Omental fat pad (tissue), 3 donors: ENCODE measurements at regions not wholly inside any gene's neighbourhood (a gene's known extent, or its start where the extent isn't known, plus 50 kb on each side); places are given as distances from the start of the nearest gene placed in this dataset.
"Not testable (repeated sequence)": the region's sequence is repeated elsewhere in the genome, so short reads cannot be mapped to it uniquely, and the experiment has no call there.

Experiments
- ATAC-seq: fragments of 150-250 bp; one replicate; pipeline ENCODE4 v1.9.1; 2016; ENCODE audit warnings: mild to moderate bottlenecking, moderate library complexity; ENCODE audit not compliant: low FRiP score
- DNase-seq: peaks from one replicate; pipeline ENCODE4 v3.0.0-alpha.2; 2019; ENCODE audit warnings: low spot score
- TF ChIP-seq, protein P1 (sequence below), 3 donors: fragments of 450-650 bp; IDR thresholded peaks; one replicate each; pipeline ENCODE4 v1.5.1; 2016 to 2017; ENCODE audit warnings: antibody characterized with exemption in 3 of 3, mild to moderate bottlenecking in 3 of 3, moderate library complexity in 2 of 3

DNA sequence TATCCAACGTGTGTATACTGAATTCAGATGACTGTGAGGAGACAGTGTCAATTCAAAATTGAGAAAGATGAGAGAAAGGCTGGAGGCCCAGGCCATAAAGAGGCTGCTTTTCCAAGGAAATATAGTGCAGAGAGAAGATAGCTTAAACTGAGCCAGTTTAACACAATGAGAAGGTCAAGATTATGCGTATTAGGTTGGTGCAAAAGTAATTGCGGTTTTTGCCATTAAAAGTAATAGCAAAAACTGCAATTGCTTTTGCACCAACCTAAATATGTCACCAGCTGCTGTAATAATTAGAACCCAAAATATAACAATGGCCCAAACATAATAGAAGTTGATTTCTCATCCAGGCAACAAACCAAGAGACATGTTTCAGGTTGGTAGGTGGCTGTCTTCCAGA is 148.7 kb upstream of the ATP5MC3 start:
- TF ChIP-seq, protein P1, sequence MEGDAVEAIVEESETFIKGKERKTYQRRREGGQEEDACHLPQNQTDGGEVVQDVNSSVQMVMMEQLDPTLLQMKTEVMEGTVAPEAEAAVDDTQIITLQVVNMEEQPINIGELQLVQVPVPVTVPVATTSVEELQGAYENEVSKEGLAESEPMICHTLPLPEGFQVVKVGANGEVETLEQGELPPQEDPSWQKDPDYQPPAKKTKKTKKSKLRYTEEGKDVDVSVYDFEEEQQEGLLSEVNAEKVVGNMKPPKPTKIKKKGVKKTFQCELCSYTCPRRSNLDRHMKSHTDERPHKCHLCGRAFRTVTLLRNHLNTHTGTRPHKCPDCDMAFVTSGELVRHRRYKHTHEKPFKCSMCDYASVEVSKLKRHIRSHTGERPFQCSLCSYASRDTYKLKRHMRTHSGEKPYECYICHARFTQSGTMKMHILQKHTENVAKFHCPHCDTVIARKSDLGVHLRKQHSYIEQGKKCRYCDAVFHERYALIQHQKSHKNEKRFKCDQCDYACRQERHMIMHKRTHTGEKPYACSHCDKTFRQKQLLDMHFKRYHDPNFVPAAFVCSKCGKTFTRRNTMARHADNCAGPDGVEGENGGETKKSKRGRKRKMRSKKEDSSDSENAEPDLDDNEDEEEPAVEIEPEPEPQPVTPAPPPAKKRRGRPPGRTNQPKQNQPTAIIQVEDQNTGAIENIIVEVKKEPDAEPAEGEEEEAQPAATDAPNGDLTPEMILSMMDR (IDR thresholded peaks at IDR 0.05): no peak
- DNase-seq (no peak), ATAC-seq (no peak)

DNA sequence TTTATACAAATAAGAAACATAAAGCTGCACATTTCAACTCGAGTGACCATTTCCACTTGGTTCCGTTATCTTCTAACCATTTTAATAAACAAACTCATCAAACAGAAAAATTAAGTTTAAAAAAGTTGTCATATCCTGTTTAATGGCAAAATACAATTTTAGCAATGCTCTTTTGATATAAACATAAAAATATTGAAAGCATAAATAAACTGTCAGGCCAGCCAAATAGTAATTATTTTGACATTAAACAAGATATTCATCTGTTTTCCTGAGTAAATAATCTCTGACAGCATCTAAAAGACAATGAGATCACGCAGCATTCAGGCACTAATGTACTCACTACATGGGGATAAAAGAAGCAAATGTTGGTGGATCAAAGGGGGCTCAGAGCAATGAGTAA is 145.3 kb upstream of the ATP5MC3 start:
- no peak for DNase-seq
- TF ChIP-seq, protein P1 (IDR thresholded peaks at IDR 0.05): no peak
- no peak for ATAC-seq

DNA sequence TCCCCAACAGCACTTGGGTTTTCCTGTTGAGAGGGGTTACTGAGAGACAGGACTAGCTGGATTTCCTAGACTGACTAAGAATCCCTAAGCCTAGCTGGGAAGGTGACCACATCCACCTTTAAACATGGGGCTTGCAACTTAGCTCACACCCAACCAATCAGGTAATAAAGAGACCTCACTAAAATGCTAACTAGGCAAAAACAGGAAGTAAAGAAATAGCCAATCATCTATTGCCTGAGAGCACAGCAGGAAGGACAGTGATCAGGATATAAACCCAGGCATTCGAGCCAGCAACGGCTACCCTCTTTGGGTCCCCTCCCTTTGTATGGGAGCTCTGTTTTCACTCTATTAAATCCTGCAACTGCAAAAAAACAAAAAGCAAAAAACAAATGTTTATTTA is 144.7 kb upstream of the ATP5MC3 start:
- not testable (repeated sequence) for ATAC-seq, DNase-seq

DNA sequence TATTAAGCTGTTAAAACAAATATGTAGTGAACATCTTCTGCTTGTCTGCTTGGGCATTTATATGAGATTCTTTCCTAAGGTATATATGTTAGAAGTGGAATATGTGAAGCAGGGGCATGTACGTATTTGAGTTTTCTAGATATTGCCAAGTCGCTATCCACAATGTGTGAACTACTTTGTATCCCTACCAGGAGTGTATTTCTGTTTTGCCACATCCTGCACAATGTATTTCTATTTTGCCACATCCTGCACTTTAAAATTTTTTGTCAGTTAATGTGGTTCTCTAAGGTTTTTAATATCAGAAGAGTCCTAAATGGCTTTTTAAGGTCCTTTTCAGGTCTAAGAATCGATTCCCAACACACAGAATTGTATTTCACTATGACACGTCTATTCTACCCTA is 141.7 kb upstream of the ATP5MC3 start:
- no peak for ATAC-seq
- TF ChIP-seq, protein P1 (IDR thresholded peaks at IDR 0.05): no peak
- no peak for DNase-seq

DNA sequence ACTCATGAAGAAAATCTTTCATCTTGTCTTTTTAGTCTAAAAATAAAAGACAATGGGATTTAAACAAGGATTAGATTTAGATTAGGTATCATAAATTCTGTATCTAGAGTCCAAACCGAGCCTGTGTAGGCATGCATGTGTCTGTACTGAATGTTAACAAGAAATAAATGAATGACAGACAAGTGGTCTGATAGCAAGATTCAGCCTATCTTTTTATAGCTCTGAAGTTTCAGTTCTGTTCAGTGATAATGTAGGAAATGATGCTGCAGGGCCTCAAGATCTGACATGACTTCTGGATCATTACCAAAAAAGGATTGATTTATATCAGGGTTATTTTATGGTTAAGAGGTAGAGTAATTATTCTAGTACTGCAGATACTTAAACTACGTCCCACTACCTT is 137.0 kb upstream of the ATP5MC3 start:
- TF ChIP-seq, protein P1 (IDR thresholded peaks at IDR 0.05): no peak
- DNase-seq: no peak
- ATAC-seq: no peak

DNA sequence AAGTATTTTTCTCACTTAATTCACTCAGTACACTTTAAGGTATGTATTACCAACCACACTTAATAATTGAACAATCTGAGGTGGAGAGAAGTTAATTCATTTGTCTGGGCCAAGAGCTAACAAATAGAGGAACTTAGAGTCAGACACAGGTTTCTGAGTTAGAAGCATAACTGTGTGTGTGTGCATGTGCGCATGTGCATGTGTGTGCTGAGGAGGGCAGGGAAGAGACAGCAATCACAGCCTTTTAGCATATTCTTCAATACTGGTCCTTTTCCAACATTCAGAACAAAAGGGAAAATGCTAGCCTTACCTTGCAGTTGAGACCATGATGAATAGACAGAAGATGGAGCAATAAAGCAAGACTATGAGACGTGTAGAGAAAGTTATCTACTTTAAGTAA is 136.2 kb upstream of the ATP5MC3 start:
- DNase-seq: no peak
- no peak for ATAC-seq
- TF ChIP-seq, protein P1 (IDR thresholded peaks at IDR 0.05): no peak

DNA sequence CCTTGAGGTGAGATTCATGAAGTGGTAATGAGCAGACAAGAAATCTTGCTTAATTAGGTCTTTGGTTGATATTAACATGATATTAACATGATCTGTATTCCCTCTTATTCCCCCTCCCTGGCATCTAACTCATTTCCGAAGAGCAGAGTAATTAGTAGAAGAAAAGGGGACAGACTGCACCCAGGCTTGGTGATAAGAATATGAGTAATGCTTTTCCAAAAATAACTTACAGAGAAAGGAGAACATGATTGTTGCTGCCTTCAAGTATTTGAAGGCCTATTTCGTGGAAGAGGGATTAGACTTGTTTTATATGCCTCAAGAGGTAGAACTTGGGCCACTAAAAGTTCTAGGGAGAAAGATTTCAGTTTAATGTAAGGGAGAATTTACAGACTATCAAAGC is 130.6 kb upstream of the ATP5MC3 start:
- DNase-seq (no peak), ATAC-seq (no peak)
- TF ChIP-seq, protein P1 (IDR thresholded peaks at IDR 0.05): no peak
